ENCODE measurements at regions not wholly inside any gene's neighbourhood (a gene's known extent, or its start where the extent isn't known, plus 50 kb on each side); places are given as distances from the start of the nearest gene placed in this dataset.

- Histone ChIP-seq H3K36me3 (replicated peaks in 1 of 2) (no peaks in the 10 kb centered on the region), H3K27ac (no peak overlapping the region), H3K4me1 (replicated peaks in 1 of 2) (no peaks in the 10 kb centered on the region), H3K27me3 (peaks cover 3% of the 10 kb centered on the region), H3K9me3 (replicated peaks in 1 of 3) (no peaks in the 10 kb centered on the region), H3K4me3 (no peak overlapping the region)
- intact Hi-C loops (cut with DNase I): no loop called here
- WGBS, 4 donors: 71 to 83% (median 75%) methylated on average over 5 of the region's 5 CpGs
- TF ChIP-seq POLR2A (IDR thresholded peaks at IDR 0.05) (no peak), CTCF (IDR thresholded peaks at IDR 0.05) (no peak)
- DNase-seq: no peak
These were observed 1276.9 kb downstream of the TBC1D22A start for GRCh38 chr22:48039326-48039725.

- Histone ChIP-seq H3K4me3 (no peak overlapping the region), H3K27me3 (peaks cover 5% of the 10 kb centered on the region), H3K27ac (no peak overlapping the region), H3K36me3 (replicated peaks in 1 of 2) (no peaks in the 10 kb centered on the region), H3K4me1 (replicated peaks in 1 of 2) (no peaks in the 10 kb centered on the region), H3K9me3 (replicated peaks in 1 of 3) (no peaks in the 10 kb centered on the region)
- intact Hi-C loops (cut with DNase I): no loop called here
- no peak for TF ChIP-seq POLR2A (IDR thresholded peaks at IDR 0.05)
- TF ChIP-seq CTCF (IDR thresholded peaks at IDR 0.05): no peak
- 68 to 76% (median 73%) methylated on average over 4 of the region's 4 CpGs for WGBS, 4 donors
- no peak for DNase-seq
These were observed 1275.2 kb downstream of the TBC1D22A start for GRCh38 chr22:48037618-48038017.

GRCh38 chr22:48035897-48036296 is 1273.4 kb downstream of the TBC1D22A start:
- no peaks in the 10 kb centered on the region for H3K4me1 ChIP-seq (replicated peaks in 1 of 2)
- no peak overlapping the region for H3K27ac ChIP-seq
- H3K4me3 ChIP-seq: no peak overlapping the region
- H3K27me3 ChIP-seq: peaks cover 5% of the 10 kb centered on the region
- intact Hi-C loops (cut with DNase I): no loop called here
- DNase-seq: no peak
- WGBS, 4 donors: 78 to 81% (median 80%) methylated on average over 12 of the region's 12 CpGs
- H3K36me3 ChIP-seq (replicated peaks in 1 of 2): no peaks in the 10 kb centered on the region
- no peak for TF ChIP-seq CTCF (IDR thresholded peaks at IDR 0.05)
- TF ChIP-seq POLR2A (IDR thresholded peaks at IDR 0.05): no peak
- no peaks in the 10 kb centered on the region for H3K9me3 ChIP-seq (replicated peaks in 1 of 3)

- intact Hi-C loops (cut with DNase I): no loop called here
- no peak for TF ChIP-seq POLR2A (IDR thresholded peaks at IDR 0.05)
- TF ChIP-seq CTCF (IDR thresholded peaks at IDR 0.05): no peak
- WGBS, 4 donors: 68 to 78% (median 71%) methylated on average over 6 of the region's 6 CpGs
- no peak for DNase-seq
- Histone ChIP-seq H3K27me3 (peaks cover 3% of the 10 kb centered on the region), H3K4me3 (no peak overlapping the region), H3K9me3 (replicated peaks in 1 of 3) (no peaks in the 10 kb centered on the region), H3K4me1 (replicated peaks in 1 of 2) (no peaks in the 10 kb centered on the region), H3K36me3 (replicated peaks in 1 of 2) (no peaks in the 10 kb centered on the region), H3K27ac (no peak overlapping the region)
These were observed 1269.1 kb downstream of the TBC1D22A start for GRCh38 chr22:48031589-48031988.

Data from adrenal gland (tissue), 9 donors.